WERI-Rb-1 (cell line): ENCODE measurements at regions not wholly inside any gene's neighbourhood (a gene's known extent, or its start where the extent isn't known, plus 50 kb on each side); places are given as distances from the start of the nearest gene placed in this dataset.

Experiments used
- DNase-seq: peaks from one replicate; pipeline ENCODE4 v3.0.0-alpha.2; 2020
- H3K27ac ChIP-seq: fragments of 250-450 bp; sonication (Bioruptor Pico); 2 replicates; pipeline ENCODE4 v1.5.1; 2020; ENCODE audit warnings: mild to moderate bottlenecking, moderate library complexity
- H3K27me3 ChIP-seq: fragments of 250-450 bp; sonication (Bioruptor Pico); 2 replicates; pipeline ENCODE4 v1.5.1; 2021; ENCODE audit warnings: mild to moderate bottlenecking, low read depth, moderate library complexity; ENCODE audit not compliant: insufficient read depth, severe bottlenecking
- H3K36me3 ChIP-seq: fragments of 250-450 bp; sonication (Bioruptor Pico); 2 replicates; pipeline ENCODE4 v1.5.1; 2020; ENCODE audit warnings: mild to moderate bottlenecking, moderate library complexity
- H3K4me3 ChIP-seq: 2 replicates; pipeline ENCODE4 v1.5.1; 2011; ENCODE audit warnings: low read depth, mild to moderate bottlenecking, control low read depth, low read length
- H3K9me3 ChIP-seq: fragments of 250-450 bp; sonication (Bioruptor Pico); 2 replicates; pipeline ENCODE4 v1.5.1; 2021; ENCODE audit warnings: mild to moderate bottlenecking, moderate library complexity; ENCODE audit not compliant: severe bottlenecking
- TF ChIP-seq, protein P1 (sequence below): IDR thresholded peaks from 2 replicates; pipeline ENCODE4 v1.5.1; 2011; ENCODE audit warnings: low read depth, mild to moderate bottlenecking, control low read depth, inconsistent platforms, low read length

GRCh38 chr13:70469077-70469476, 360.8 kb upstream of the KLHL1 start:
- Histone ChIP-seq H3K27ac (no peak overlapping the region), H3K36me3 (no peaks in the 10 kb centered on the region), H3K27me3 (no peaks in the 10 kb centered on the region), H3K9me3 (no peaks in the 10 kb centered on the region), H3K4me3 (no peak overlapping the region)
- TF ChIP-seq, protein P1, sequence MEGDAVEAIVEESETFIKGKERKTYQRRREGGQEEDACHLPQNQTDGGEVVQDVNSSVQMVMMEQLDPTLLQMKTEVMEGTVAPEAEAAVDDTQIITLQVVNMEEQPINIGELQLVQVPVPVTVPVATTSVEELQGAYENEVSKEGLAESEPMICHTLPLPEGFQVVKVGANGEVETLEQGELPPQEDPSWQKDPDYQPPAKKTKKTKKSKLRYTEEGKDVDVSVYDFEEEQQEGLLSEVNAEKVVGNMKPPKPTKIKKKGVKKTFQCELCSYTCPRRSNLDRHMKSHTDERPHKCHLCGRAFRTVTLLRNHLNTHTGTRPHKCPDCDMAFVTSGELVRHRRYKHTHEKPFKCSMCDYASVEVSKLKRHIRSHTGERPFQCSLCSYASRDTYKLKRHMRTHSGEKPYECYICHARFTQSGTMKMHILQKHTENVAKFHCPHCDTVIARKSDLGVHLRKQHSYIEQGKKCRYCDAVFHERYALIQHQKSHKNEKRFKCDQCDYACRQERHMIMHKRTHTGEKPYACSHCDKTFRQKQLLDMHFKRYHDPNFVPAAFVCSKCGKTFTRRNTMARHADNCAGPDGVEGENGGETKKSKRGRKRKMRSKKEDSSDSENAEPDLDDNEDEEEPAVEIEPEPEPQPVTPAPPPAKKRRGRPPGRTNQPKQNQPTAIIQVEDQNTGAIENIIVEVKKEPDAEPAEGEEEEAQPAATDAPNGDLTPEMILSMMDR: no peak
- no peak for DNase-seq

DNA sequence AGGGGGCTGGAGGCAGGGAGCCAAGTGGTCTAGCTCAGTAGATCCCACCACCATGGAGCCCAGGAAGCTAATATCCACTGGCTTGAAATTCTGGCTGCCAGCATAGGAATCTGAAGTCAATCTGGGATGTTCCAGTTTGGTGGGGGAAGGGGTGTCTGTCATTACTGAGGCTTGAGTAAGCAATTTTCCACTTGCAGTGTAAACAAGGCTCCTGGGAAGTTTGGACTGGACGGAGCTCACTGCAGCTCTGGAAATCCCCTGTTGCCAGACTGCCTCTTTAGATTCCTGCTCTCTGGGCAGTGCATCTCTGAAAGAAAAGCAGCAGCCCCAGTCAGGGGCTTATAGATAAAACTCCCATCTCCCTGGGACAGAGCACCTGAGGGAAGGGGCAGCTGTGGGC, 349.2 kb upstream of the KLHL1 start:
- H3K9me3 ChIP-seq: no peaks in the 10 kb centered on the region
- H3K36me3 ChIP-seq: no peaks in the 10 kb centered on the region
- H3K27ac ChIP-seq: no peak overlapping the region
- TF ChIP-seq, protein P1: no peak
- H3K4me3 ChIP-seq: no peak overlapping the region
- no peak for DNase-seq
- no peaks in the 10 kb centered on the region for H3K27me3 ChIP-seq

GRCh38 chr13:70448820-70449219, 340.6 kb upstream of the KLHL1 start:
- TF ChIP-seq, protein P1: no peak
- no peak overlapping the region for H3K4me3 ChIP-seq
- H3K27ac ChIP-seq: no peak overlapping the region
- H3K27me3 ChIP-seq: no peaks in the 10 kb centered on the region
- H3K9me3 ChIP-seq: no peaks in the 10 kb centered on the region
- no peak for DNase-seq
- H3K36me3 ChIP-seq: no peaks in the 10 kb centered on the region

DNA sequence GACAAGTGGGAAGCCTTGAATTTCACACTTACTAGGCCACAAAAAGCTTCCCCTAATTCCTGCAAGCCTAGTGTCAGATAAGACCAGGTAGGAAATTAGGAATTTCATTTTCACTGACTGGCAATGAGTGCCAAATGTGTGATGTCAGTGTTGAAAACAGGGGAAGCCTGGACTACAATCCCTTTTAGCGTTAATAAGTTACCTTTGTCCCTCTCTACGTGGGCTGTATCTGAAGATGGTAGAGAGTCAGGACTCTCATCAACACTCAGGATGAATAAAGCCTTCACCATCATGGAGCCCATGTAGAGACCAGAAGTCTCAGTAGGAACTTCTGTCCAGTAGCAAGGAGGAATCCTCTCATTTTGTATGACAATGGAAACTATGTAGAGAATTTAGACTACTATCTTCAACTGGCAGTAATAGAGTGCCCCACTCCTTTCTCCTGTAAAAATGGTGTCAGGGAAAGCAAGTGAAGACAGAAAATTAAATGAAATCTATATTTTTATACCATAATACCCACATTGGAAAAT, 324.1 kb upstream of the KLHL1 start:
- TF ChIP-seq, protein P1: no peak
- Histone ChIP-seq H3K36me3 (no peaks in the 10 kb centered on the region), H3K4me3 (no peak overlapping the region), H3K27me3 (no peaks in the 10 kb centered on the region), H3K27ac (no peak overlapping the region), H3K9me3 (no peaks in the 10 kb centered on the region)
- no peak for DNase-seq

DNA sequence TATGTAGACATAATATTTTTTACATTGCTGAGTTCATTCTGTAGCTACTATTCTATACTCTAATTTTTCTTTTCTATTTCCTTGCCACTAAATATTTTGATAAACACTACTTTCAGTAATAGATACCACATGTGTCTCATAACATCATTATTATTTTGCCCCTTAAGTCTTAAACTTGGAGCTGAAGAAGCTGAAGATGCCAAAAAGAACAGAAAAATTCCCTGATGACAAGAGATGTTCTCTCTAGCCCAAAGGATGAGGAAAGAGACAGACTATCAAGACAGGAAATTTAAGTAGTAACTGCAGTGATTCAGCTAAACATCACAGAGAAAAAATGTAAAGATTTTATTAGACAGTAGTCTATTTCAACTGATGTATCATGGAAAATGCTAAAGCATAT, 322.0 kb upstream of the KLHL1 start:
- Histone ChIP-seq H3K27ac (no peak overlapping the region), H3K9me3 (no peaks in the 10 kb centered on the region), H3K4me3 (no peak overlapping the region), H3K27me3 (no peaks in the 10 kb centered on the region), H3K36me3 (no peaks in the 10 kb centered on the region)
- TF ChIP-seq, protein P1: no peak
- DNase-seq: no peak

- TF ChIP-seq, protein P1: no peak
These were observed 316.7 kb upstream of the KLHL1 start for GRCh38 chr13:70424928-70425327.

More at GRCh38 chr13:70424928-70425327, 316.7 kb upstream of the KLHL1 start:
- Histone ChIP-seq H3K4me3 (no peak overlapping the region), H3K36me3 (no peaks in the 10 kb centered on the region), H3K27me3 (no peaks in the 10 kb centered on the region), H3K9me3 (no peaks in the 10 kb centered on the region), H3K27ac (no peak overlapping the region)
- DNase-seq: no peak
